Activated B cell treated with CpG ODN at 0.5 μM for 24 hours (primary cell): ENCODE measurements at regions not wholly inside any gene's neighbourhood (a gene's known extent, or its start where the extent isn't known, plus 50 kb on each side); places are given as distances from the start of the nearest gene placed in this dataset.

Experiments
- ATAC-seq: fragments of 200-7000 bp; cut with Tn5 transposase; one replicate; pipeline ENCODE4 v1.10.0; 2021; ENCODE audit warnings: low read depth, mild to moderate bottlenecking, moderate library complexity
- CTCF ChIA-PET: fragments of 350-600 bp; sonication (Branson Sonifier 250); formaldehyde crosslinking; loops from one replicate; lab custom pipeline; 2021; ENCODE audit warnings: antibody characterized with exemption; lab: Charles Lee
- POLR2A ChIA-PET: fragments of 350-600 bp; sonication (Branson Sonifier 250); formaldehyde crosslinking; loops from one replicate; lab custom pipeline; 2021; ENCODE audit warnings: antibody characterized with exemption; lab: Charles Lee
- DNase-seq: peaks from one replicate; pipeline ENCODE4 v3.0.0; 2022
- H3K27ac Mint-ChIP-seq: one replicate; pipeline ENCODE4 v1.8.0; 2020; ENCODE audit warnings: mixed read lengths
- H3K27me3 Mint-ChIP-seq: one replicate; pipeline ENCODE4 v1.8.0; 2021; ENCODE audit warnings: mixed read lengths
- H3K36me3 Mint-ChIP-seq: one replicate; pipeline ENCODE4 v1.8.0; 2021; ENCODE audit warnings: low read depth, mixed read lengths
- H3K4me1 Mint-ChIP-seq: one replicate; pipeline ENCODE4 v1.8.0; 2021; ENCODE audit warnings: mixed read lengths
- H3K4me3 Mint-ChIP-seq: one replicate; pipeline ENCODE4 v1.8.0; 2020; ENCODE audit warnings: mild to moderate bottlenecking, mixed read lengths
- H3K9me3 Mint-ChIP-seq: one replicate; pipeline ENCODE4 v1.8.0; 2020; ENCODE audit warnings: mixed read lengths
- intact Hi-C: fragments of 100-400 bp; cut with micrococcal nuclease; formaldehyde crosslinking; loops from one replicate; pipeline ENCODE4 v1.15.1; 2024
- TF ChIP-seq, protein P1 (sequence below): fragments of 200-600 bp; IDR thresholded peaks from one replicate; pipeline ENCODE4 v1.8.0; 2022; ENCODE audit warnings: antibody characterized with exemption, mild to moderate bottlenecking

GRCh38 chr1:72759486-72759885, 477.1 kb upstream of the NEGR1 start:
- Mint-ChIP-seq H3K9me3 (no peaks in the 10 kb centered on the region), H3K27ac (no peak overlapping the region), H3K36me3 (no peaks in the 10 kb centered on the region), H3K4me3 (no peak overlapping the region), H3K27me3 (no peaks in the 10 kb centered on the region), H3K4me1 (no peaks in the 10 kb centered on the region)
- TF ChIP-seq, protein P1, sequence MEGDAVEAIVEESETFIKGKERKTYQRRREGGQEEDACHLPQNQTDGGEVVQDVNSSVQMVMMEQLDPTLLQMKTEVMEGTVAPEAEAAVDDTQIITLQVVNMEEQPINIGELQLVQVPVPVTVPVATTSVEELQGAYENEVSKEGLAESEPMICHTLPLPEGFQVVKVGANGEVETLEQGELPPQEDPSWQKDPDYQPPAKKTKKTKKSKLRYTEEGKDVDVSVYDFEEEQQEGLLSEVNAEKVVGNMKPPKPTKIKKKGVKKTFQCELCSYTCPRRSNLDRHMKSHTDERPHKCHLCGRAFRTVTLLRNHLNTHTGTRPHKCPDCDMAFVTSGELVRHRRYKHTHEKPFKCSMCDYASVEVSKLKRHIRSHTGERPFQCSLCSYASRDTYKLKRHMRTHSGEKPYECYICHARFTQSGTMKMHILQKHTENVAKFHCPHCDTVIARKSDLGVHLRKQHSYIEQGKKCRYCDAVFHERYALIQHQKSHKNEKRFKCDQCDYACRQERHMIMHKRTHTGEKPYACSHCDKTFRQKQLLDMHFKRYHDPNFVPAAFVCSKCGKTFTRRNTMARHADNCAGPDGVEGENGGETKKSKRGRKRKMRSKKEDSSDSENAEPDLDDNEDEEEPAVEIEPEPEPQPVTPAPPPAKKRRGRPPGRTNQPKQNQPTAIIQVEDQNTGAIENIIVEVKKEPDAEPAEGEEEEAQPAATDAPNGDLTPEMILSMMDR = no peak
- ChIA-PET POLR2A (no interaction called here), CTCF (no interaction called here)
- ATAC-seq (no peak), DNase-seq (no peak)
- intact Hi-C loops = no loop called here

GRCh38 chr1:72757843-72758242, 475.5 kb upstream of the NEGR1 start:
- Mint-ChIP-seq H3K9me3 (peaks cover under 1% of the 10 kb centered on the region), H3K4me1 (no peaks in the 10 kb centered on the region), H3K4me3 (no peak overlapping the region), H3K36me3 (no peaks in the 10 kb centered on the region), H3K27me3 (no peaks in the 10 kb centered on the region), H3K27ac (no peak overlapping the region)
- intact Hi-C loops = no loop called here
- TF ChIP-seq, protein P1 = no peak
- ChIA-PET POLR2A (no interaction called here), CTCF (no interaction called here)
- ATAC-seq (no peak), DNase-seq (no peak)

GRCh38 chr1:72745413-72745812, 463.1 kb upstream of the NEGR1 start:
- ATAC-seq = no peak
- POLR2A ChIA-PET = no interaction called here

DNA sequence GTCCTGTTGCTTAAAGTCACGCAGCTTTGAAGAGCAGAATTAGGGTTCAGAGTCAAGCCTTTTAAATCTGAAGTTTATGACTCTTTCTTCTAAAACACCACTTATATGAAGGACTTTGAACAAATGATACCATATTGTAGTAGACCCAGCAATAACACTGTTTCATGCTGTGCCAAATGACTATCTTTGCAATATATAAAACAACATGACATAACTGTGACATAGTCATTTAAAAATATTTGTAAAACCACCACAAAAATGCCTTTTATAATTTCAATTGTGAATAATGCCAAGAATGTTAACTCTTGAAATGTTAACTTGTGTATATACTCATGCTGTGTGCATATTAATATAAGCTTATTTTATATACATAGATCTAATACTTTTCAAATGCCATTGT, 452.1 kb upstream of the NEGR1 start:
- intact Hi-C loops = no loop called here
- TF ChIP-seq, protein P1 = no peak
- Mint-ChIP-seq H3K27ac (no peak overlapping the region), H3K36me3 (no peaks in the 10 kb centered on the region), H3K4me1 (no peaks in the 10 kb centered on the region), H3K9me3 (peaks cover 14% of the 10 kb centered on the region), H3K27me3 (no peaks in the 10 kb centered on the region), H3K4me3 (no peak overlapping the region)
- no peak for ATAC-seq
- ChIA-PET CTCF (no interaction called here), POLR2A (no interaction called here)
- DNase-seq = no peak

More at GRCh38 chr1:72745413-72745812, 463.1 kb upstream of the NEGR1 start:
- TF ChIP-seq, protein P1 = no peak
- Mint-ChIP-seq H3K27ac (no peak overlapping the region), H3K27me3 (no peaks in the 10 kb centered on the region), H3K4me1 (no peaks in the 10 kb centered on the region), H3K36me3 (no peaks in the 10 kb centered on the region), H3K9me3 (peaks cover 5% of the 10 kb centered on the region), H3K4me3 (no peak overlapping the region)
- DNase-seq = no peak
- CTCF ChIA-PET = no interaction called here
- intact Hi-C loops = no loop called here

DNA sequence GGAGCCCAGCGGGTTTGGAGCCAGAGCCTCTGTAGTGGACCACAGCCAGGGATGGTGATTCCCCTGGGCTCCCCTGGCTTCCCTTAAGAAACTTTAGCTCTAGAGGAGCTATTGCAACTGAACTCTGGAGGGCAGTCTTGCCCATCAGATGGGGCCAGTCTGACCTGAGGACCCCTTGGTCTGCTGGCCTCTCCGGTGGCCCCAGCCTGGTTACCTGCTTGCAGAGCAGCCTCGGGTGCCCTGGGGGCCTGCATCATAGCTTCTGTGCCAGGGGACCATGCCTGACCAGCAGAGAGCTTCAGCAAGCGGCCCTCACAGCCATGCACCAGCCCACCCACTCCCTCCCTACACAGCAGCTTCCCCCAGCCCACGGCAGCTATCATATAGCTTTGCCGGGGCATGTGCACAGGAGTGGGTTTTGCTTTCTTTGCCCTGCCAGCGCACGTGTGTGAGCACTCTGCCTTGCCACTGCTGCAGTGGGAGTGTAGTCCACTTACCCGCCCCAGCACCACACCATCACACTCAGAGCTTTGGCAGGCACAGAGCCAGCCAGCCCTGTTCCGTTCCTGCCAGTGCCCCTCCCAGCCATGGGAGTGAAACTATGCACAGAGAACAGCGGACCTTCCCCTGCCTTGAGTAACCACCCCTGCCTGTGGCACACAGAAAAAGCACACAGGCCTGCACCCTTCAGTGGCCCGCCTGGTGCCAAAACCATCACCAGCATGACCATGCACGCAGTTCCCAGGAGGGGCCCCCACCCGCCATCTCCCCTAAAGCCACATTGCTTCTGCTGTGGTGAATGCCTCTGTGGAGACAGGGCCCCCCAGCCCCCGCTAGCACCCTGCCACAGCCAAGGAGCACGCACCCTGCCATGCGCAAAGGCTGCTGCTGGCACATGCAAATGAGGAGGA, 442.9 kb upstream of the NEGR1 start:
- ATAC-seq (no peak), DNase-seq (no peak)
- H3K4me3 Mint-ChIP-seq = no peak overlapping the region
- no peaks in the 10 kb centered on the region for H3K27me3 Mint-ChIP-seq
- TF ChIP-seq, protein P1 = no peak
- H3K27ac Mint-ChIP-seq = no peak overlapping the region
- no peaks in the 10 kb centered on the region for H3K36me3 Mint-ChIP-seq
- CTCF ChIA-PET = no interaction called here
- H3K9me3 Mint-ChIP-seq = peaks cover 8% of the 10 kb centered on the region
- POLR2A ChIA-PET = no interaction called here
- no peaks in the 10 kb centered on the region for H3K4me1 Mint-ChIP-seq
- intact Hi-C loops = no loop called here
